ENCODE measurements at regions not wholly inside any gene's neighbourhood (a gene's known extent, or its start where the extent isn't known, plus 50 kb on each side); places are given as distances from the start of the nearest gene placed in this dataset.

- no peak for DNase-seq (ENCODE audit: low read depth in 4 of 6, low spot score in 6 of 6)
- no peak overlapping the region for H3K4me3 ChIP-seq (ENCODE audit: low read depth, low read length)
- no peak overlapping the region for H3K27ac ChIP-seq (ENCODE audit: low read depth, low read length)
- 95% methylated on average over 4 of the region's 4 CpGs for WGBS (ENCODE audit: insufficient coverage)
- no peaks in the 10 kb centered on the region for H3K9me3 ChIP-seq (ENCODE audit: control insufficient read depth, insufficient read depth, low read length)
- no peaks in the 10 kb centered on the region for H3K36me3 ChIP-seq (ENCODE audit: control insufficient read depth, insufficient read depth, low read length)
- H3K4me1 ChIP-seq (ENCODE audit: control insufficient read depth, insufficient read depth, low read length) = peaks cover 2% of the 10 kb centered on the region
- no peaks in the 10 kb centered on the region for H3K27me3 ChIP-seq (ENCODE audit: control insufficient read depth, insufficient read depth, low read length)
These were observed 74.3 kb downstream of the BOD1 start for GRCh38 chr5:173542159-173542558.

- no peak for DNase-seq (ENCODE audit: low read depth in 4 of 6, low spot score in 6 of 6)
- no peaks in the 10 kb centered on the region for H3K27me3 ChIP-seq (ENCODE audit: control insufficient read depth, insufficient read depth, low read length)
- no peaks in the 10 kb centered on the region for H3K36me3 ChIP-seq (ENCODE audit: control insufficient read depth, insufficient read depth, low read length)
- no peaks in the 10 kb centered on the region for H3K4me1 ChIP-seq (ENCODE audit: control insufficient read depth, insufficient read depth, low read length)
- no peak overlapping the region for H3K4me3 ChIP-seq (ENCODE audit: low read depth, low read length)
- WGBS (ENCODE audit: insufficient coverage) = 83% methylated on average over 1 of the region's 1 CpG
- H3K9me3 ChIP-seq (ENCODE audit: control insufficient read depth, insufficient read depth, low read length) = no peaks in the 10 kb centered on the region
- no peak overlapping the region for H3K27ac ChIP-seq (ENCODE audit: low read depth, low read length)
These were observed 77.8 kb downstream of the BOD1 start for GRCh38 chr5:173538654-173539053.

GRCh38 chr5:173538018-173538417, 78.4 kb downstream of the BOD1 start:
- 94% methylated on average over 6 of the region's 6 CpGs for WGBS (ENCODE audit: insufficient coverage)
- H3K27ac ChIP-seq (ENCODE audit: low read depth, low read length) = no peak overlapping the region
- H3K4me1 ChIP-seq (ENCODE audit: control insufficient read depth, insufficient read depth, low read length) = no peaks in the 10 kb centered on the region
- no peak for DNase-seq (ENCODE audit: low read depth in 4 of 6, low spot score in 6 of 6)
- H3K27me3 ChIP-seq (ENCODE audit: control insufficient read depth, insufficient read depth, low read length) = no peaks in the 10 kb centered on the region
- H3K9me3 ChIP-seq (ENCODE audit: control insufficient read depth, insufficient read depth, low read length) = no peaks in the 10 kb centered on the region
- no peak overlapping the region for H3K4me3 ChIP-seq (ENCODE audit: low read depth, low read length)
- H3K36me3 ChIP-seq (ENCODE audit: control insufficient read depth, insufficient read depth, low read length) = no peaks in the 10 kb centered on the region

GRCh38 chr5:173537228-173537627, 79.2 kb downstream of the BOD1 start:
- H3K27me3 ChIP-seq (ENCODE audit: control insufficient read depth, insufficient read depth, low read length) = no peaks in the 10 kb centered on the region
- 100% methylated on average over 1 of the region's 5 CpGs for WGBS (ENCODE audit: insufficient coverage)
- H3K4me1 ChIP-seq (ENCODE audit: control insufficient read depth, insufficient read depth, low read length) = no peaks in the 10 kb centered on the region
- H3K9me3 ChIP-seq (ENCODE audit: control insufficient read depth, insufficient read depth, low read length) = no peaks in the 10 kb centered on the region
- no peak for DNase-seq (ENCODE audit: low read depth in 4 of 6, low spot score in 6 of 6)
- no peak overlapping the region for H3K4me3 ChIP-seq (ENCODE audit: low read depth, low read length)
- no peak overlapping the region for H3K27ac ChIP-seq (ENCODE audit: low read depth, low read length)
- no peaks in the 10 kb centered on the region for H3K36me3 ChIP-seq (ENCODE audit: control insufficient read depth, insufficient read depth, low read length)

- no peak for DNase-seq (ENCODE audit: low read depth in 4 of 6, low spot score in 6 of 6)
These were observed 80.3 kb downstream of the BOD1 start for GRCh38 chr5:173535976-173536639.

GRCh38 chr5:173535166-173535975, 81.1 kb downstream of the BOD1 start:
- no peak for DNase-seq (ENCODE audit: low read depth in 4 of 6, low spot score in 6 of 6)
- Histone ChIP-seq H3K4me1 (ENCODE audit: control insufficient read depth, insufficient read depth, low read length) (no peaks in the 10 kb centered on the region), H3K9me3 (ENCODE audit: control insufficient read depth, insufficient read depth, low read length) (no peaks in the 10 kb centered on the region), H3K36me3 (ENCODE audit: control insufficient read depth, insufficient read depth, low read length) (no peaks in the 10 kb centered on the region), H3K27ac (ENCODE audit: low read depth, low read length) (no peak overlapping the region), H3K4me3 (ENCODE audit: low read depth, low read length) (no peak overlapping the region), H3K27me3 (ENCODE audit: control insufficient read depth, insufficient read depth, low read length) (no peaks in the 10 kb centered on the region)
- no CpG with 5 or more reads among the region's 1 CpG for WGBS (ENCODE audit: insufficient coverage)

More at GRCh38 chr5:173535976-173536639, 80.3 kb downstream of the BOD1 start:
- H3K9me3 ChIP-seq (ENCODE audit: control insufficient read depth, insufficient read depth, low read length) = no peaks in the 10 kb centered on the region
- no peak overlapping the region for H3K4me3 ChIP-seq (ENCODE audit: low read depth, low read length)
- no peaks in the 10 kb centered on the region for H3K4me1 ChIP-seq (ENCODE audit: control insufficient read depth, insufficient read depth, low read length)
- WGBS (ENCODE audit: insufficient coverage) = 80% methylated on average over 1 of the region's 3 CpGs
- no peak overlapping the region for H3K27ac ChIP-seq (ENCODE audit: low read depth, low read length)
- no peaks in the 10 kb centered on the region for H3K27me3 ChIP-seq (ENCODE audit: control insufficient read depth, insufficient read depth, low read length)
- no peaks in the 10 kb centered on the region for H3K36me3 ChIP-seq (ENCODE audit: control insufficient read depth, insufficient read depth, low read length)

- Histone ChIP-seq H3K4me1 (ENCODE audit: control insufficient read depth, insufficient read depth, low read length) (no peaks in the 10 kb centered on the region), H3K27ac (ENCODE audit: low read depth, low read length) (no peak overlapping the region), H3K36me3 (ENCODE audit: control insufficient read depth, insufficient read depth, low read length) (no peaks in the 10 kb centered on the region), H3K4me3 (ENCODE audit: low read depth, low read length) (no peak overlapping the region), H3K27me3 (ENCODE audit: control insufficient read depth, insufficient read depth, low read length) (no peaks in the 10 kb centered on the region), H3K9me3 (ENCODE audit: control insufficient read depth, insufficient read depth, low read length) (no peaks in the 10 kb centered on the region)
- no peak for DNase-seq (ENCODE audit: low read depth in 4 of 6, low spot score in 6 of 6)
- 70% methylated on average over 2 of the region's 2 CpGs for whole genome bisulfite sequencing (ENCODE audit: insufficient coverage)
These were observed 81.8 kb downstream of the BOD1 start for GRCh38 chr5:173534664-173535063.

GRCh38 chr5:173534031-173534430, 82.4 kb downstream of the BOD1 start:
- no peak for DNase-seq (ENCODE audit: low read depth in 4 of 6, low spot score in 6 of 6)
- Histone ChIP-seq H3K27ac (ENCODE audit: low read depth, low read length) (no peak overlapping the region), H3K4me3 (ENCODE audit: low read depth, low read length) (no peak overlapping the region), H3K9me3 (ENCODE audit: control insufficient read depth, insufficient read depth, low read length) (no peaks in the 10 kb centered on the region), H3K36me3 (ENCODE audit: control insufficient read depth, insufficient read depth, low read length) (no peaks in the 10 kb centered on the region), H3K4me1 (ENCODE audit: control insufficient read depth, insufficient read depth, low read length) (no peaks in the 10 kb centered on the region), H3K27me3 (ENCODE audit: control insufficient read depth, insufficient read depth, low read length) (no peaks in the 10 kb centered on the region)
- no CpG with 5 or more reads among the region's 1 CpG for WGBS (ENCODE audit: insufficient coverage)

- H3K4me3 ChIP-seq (ENCODE audit: low read depth, low read length) = no peak overlapping the region
- no peaks in the 10 kb centered on the region for H3K4me1 ChIP-seq (ENCODE audit: control insufficient read depth, insufficient read depth, low read length)
- no peaks in the 10 kb centered on the region for H3K36me3 ChIP-seq (ENCODE audit: control insufficient read depth, insufficient read depth, low read length)
- DNase-seq (ENCODE audit: low read depth in 4 of 6, low spot score in 6 of 6) = no peak
- no peaks in the 10 kb centered on the region for H3K27me3 ChIP-seq (ENCODE audit: control insufficient read depth, insufficient read depth, low read length)
- H3K27ac ChIP-seq (ENCODE audit: low read depth, low read length) = no peak overlapping the region
- no peaks in the 10 kb centered on the region for H3K9me3 ChIP-seq (ENCODE audit: control insufficient read depth, insufficient read depth, low read length)
- 89% methylated on average over 5 of the region's 6 CpGs for WGBS (ENCODE audit: insufficient coverage)
These were observed 83.7 kb downstream of the BOD1 start for GRCh38 chr5:173532689-173533250.
